GM23338 (cell line): ENCODE measurements at regions not wholly inside any gene's neighbourhood (a gene's known extent, or its start where the extent isn't known, plus 50 kb on each side); places are given as distances from the start of the nearest gene placed in this dataset.

Experiments
- CTCF ChIP-seq, 2 experiments: fragments of 200-600 bp in 1 of 2; sonication (generic) in 1 of 2; conservative IDR thresholded peaks; 2 replicates each; pipeline versions ENCODE4 v1.5.1 to v1.6.1; 2016 to 2017; ENCODE audit warnings: antibody characterized with exemption in 2 of 2, low read depth in 2 of 2, mild to moderate bottlenecking in 2 of 2, moderate library complexity in 1 of 2
- POLR2AphosphoS5 ChIP-seq: IDR thresholded peaks from 2 replicates; pipeline ENCODE4 v1.6.1; 2016; ENCODE audit warnings: antibody characterized with exemption, low read depth

DNA sequence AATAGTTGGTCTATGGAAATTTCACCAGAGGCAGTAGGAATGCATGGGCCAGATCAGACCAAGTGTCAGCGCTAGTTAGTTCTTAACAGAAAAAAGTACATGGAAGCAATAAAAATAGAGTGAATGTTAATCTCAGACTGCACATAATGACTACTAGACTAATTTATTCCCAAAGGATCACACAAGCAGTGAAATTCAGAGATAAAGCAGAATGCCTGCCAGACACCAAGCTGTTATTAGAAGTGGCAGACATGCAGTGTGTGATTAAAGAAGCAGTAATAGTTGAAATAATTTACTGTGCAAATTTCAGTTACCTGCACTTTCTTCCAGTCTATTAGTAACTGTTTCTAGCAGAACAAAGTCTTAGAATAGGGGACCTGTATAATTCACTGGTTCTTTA lies 1024.2 kb downstream of the CDH9 start:
- TF ChIP-seq POLR2AphosphoS5 (no peak), CTCF (conservative IDR thresholded peaks at IDR 0.05; ENCODE audit: low read depth in 2 of 2) (no peak)
